Smooth muscle cell (in vitro differentiated cells): ENCODE measurements at regions not wholly inside any gene's neighbourhood (a gene's known extent, or its start where the extent isn't known, plus 50 kb on each side); places are given as distances from the start of the nearest gene placed in this dataset.
A peak's percentile ranks its signal among the peaks of the same experiment; 100 is the strongest.

Experiments
- DNase-seq: peaks from one replicate; lab custom pipeline; 2025; ENCODE audit not compliant: unreplicated experiment; lab: John Stamatoyannopoulos, UW
- H2AFZ ChIP-seq: fragments of 200-600 bp; sonication (generic); 2 replicates; pipeline ENCODE4 v1.6.0; 2016; ENCODE audit warnings: antibody characterized with exemption, low read depth, mild to moderate bottlenecking
- H3F3A ChIP-seq: fragments of 200-600 bp; sonication (generic); 2 replicates; pipeline ENCODE4 v1.6.0; 2017; ENCODE audit warnings: antibody characterized with exemption, low read depth
- H3K27ac ChIP-seq: fragments of 200-600 bp; sonication (generic); 2 replicates; pipeline ENCODE4 v1.5.1; 2016; ENCODE audit warnings: low read depth, mild to moderate bottlenecking
- H3K27me3 ChIP-seq: fragments of 200-600 bp; sonication (generic); 2 replicates; pipeline ENCODE4 v1.6.1; 2016; ENCODE audit warnings: low read depth, mild to moderate bottlenecking
- H3K36me3 ChIP-seq: fragments of 200-600 bp; sonication (generic); 2 replicates; pipeline ENCODE4 v1.5.1; 2016; ENCODE audit warnings: low read depth
- H3K4me1 ChIP-seq: fragments of 200-600 bp; sonication (generic); 2 replicates; pipeline ENCODE4 v1.5.1; 2016; ENCODE audit warnings: low read depth
- H3K4me2 ChIP-seq: fragments of 200-600 bp; sonication (generic); 2 replicates; pipeline ENCODE4 v1.6.0; 2016; ENCODE audit warnings: mild to moderate bottlenecking
- H3K4me3 ChIP-seq: fragments of 200-600 bp; sonication (generic); 2 replicates; pipeline ENCODE4 v1.5.1; 2016; ENCODE audit warnings: mild to moderate bottlenecking
- H3K79me2 ChIP-seq: fragments of 200-600 bp; sonication (generic); 2 replicates; pipeline ENCODE4 v1.6.0; 2016; ENCODE audit warnings: low read depth, mild to moderate bottlenecking
- H3K9ac ChIP-seq: fragments of 200-600 bp; sonication (generic); 2 replicates; pipeline ENCODE4 v1.6.0; 2016; ENCODE audit warnings: low read depth
- H3K9me3 ChIP-seq: fragments of 200-600 bp; sonication (generic); replicated peaks from 2 replicates; pipeline ENCODE4 v1.5.1; 2016; ENCODE audit warnings: low read depth
- H4K20me1 ChIP-seq: fragments of 200-600 bp; sonication (generic); 2 replicates; pipeline ENCODE4 v1.6.0; 2016; ENCODE audit warnings: low read depth
- CTCF ChIP-seq: fragments of 200-600 bp; sonication (generic); IDR thresholded peaks from 2 replicates; pipeline ENCODE4 v1.5.1; 2017; ENCODE audit warnings: borderline replicate concordance, mild to moderate bottlenecking, antibody characterized with exemption; ENCODE audit not compliant: insufficient read depth, poor library complexity, severe bottlenecking
- WGBS: methylation state at CpG from one replicate; pipeline ENCODE4 v1.1.7; 2016; ENCODE audit warnings: low lambda C conversion rate; 5-methylcytosine and 5-hydroxymethylcytosine counted together

GRCh38 chr2:195118276-195118675 is 538.8 kb upstream of the SLC39A10 start:
- no peak for DNase-seq
- peak overlapping the region; percentile 25 for H3K4me2 ChIP-seq
- H3K9me3 ChIP-seq: no peaks in the 10 kb centered on the region
- no peaks in the 10 kb centered on the region for H3K79me2 ChIP-seq
- peaks cover 3% of the 10 kb centered on the region for H3K4me1 ChIP-seq
- 58% methylated on average over 3 of the region's 3 CpGs for WGBS
- H3K9ac ChIP-seq: no peak overlapping the region
- no peak overlapping the region for H3K4me3 ChIP-seq
- no peaks in the 10 kb centered on the region for H3F3A ChIP-seq
- H2AFZ ChIP-seq: no peak overlapping the region
- TF ChIP-seq CTCF: no peak
- no peaks in the 10 kb centered on the region for H3K36me3 ChIP-seq
- H3K27ac ChIP-seq: no peak overlapping the region
- H4K20me1 ChIP-seq: no peaks in the 10 kb centered on the region
- no peaks in the 10 kb centered on the region for H3K27me3 ChIP-seq

GRCh38 chr2:195117011-195117410 is 540.0 kb upstream of the SLC39A10 start:
- Histone ChIP-seq H3K9ac (no peak overlapping the region), H3K9me3 (no peaks in the 10 kb centered on the region), H3K4me1 (peaks cover 3% of the 10 kb centered on the region), H3F3A (no peaks in the 10 kb centered on the region), H3K27ac (no peak overlapping the region), H3K27me3 (no peaks in the 10 kb centered on the region), H3K4me2 (no peak overlapping the region), H3K79me2 (no peaks in the 10 kb centered on the region), H3K36me3 (no peaks in the 10 kb centered on the region), H3K4me3 (no peak overlapping the region), H2AFZ (no peak overlapping the region), H4K20me1 (no peaks in the 10 kb centered on the region)
- TF ChIP-seq CTCF: no peak
- DNase-seq: no peak

- H3K4me3 ChIP-seq: no peak overlapping the region
- WGBS: 42% methylated on average over 2 of the region's 2 CpGs
- H3K27ac ChIP-seq: no peak overlapping the region
- H3K9ac ChIP-seq: no peak overlapping the region
- no peak overlapping the region for H2AFZ ChIP-seq
- no peak for TF ChIP-seq CTCF
- H3K4me2 ChIP-seq: no peak overlapping the region
- H3K36me3 ChIP-seq: no peaks in the 10 kb centered on the region
- no peaks in the 10 kb centered on the region for H3K9me3 ChIP-seq
- no peaks in the 10 kb centered on the region for H4K20me1 ChIP-seq
- no peaks in the 10 kb centered on the region for H3K27me3 ChIP-seq
- H3K79me2 ChIP-seq: no peaks in the 10 kb centered on the region
- H3F3A ChIP-seq: no peaks in the 10 kb centered on the region
- DNase-seq: no peak
- H3K4me1 ChIP-seq: peaks cover 3% of the 10 kb centered on the region
Observed at GRCh38 chr2:195115738-195116137, 541.3 kb upstream of the SLC39A10 start.

- no peaks in the 10 kb centered on the region for H3K79me2 ChIP-seq
Observed at GRCh38 chr2:195108182-195108581, 548.8 kb upstream of the SLC39A10 start.

More at GRCh38 chr2:195108182-195108581, 548.8 kb upstream of the SLC39A10 start:
- Histone ChIP-seq H3K27me3 (no peaks in the 10 kb centered on the region), H3K4me2 (no peak overlapping the region), H3K36me3 (no peaks in the 10 kb centered on the region), H3F3A (no peaks in the 10 kb centered on the region), H4K20me1 (no peaks in the 10 kb centered on the region), H3K27ac (no peak overlapping the region), H3K4me1 (no peaks in the 10 kb centered on the region), H2AFZ (no peak overlapping the region), H3K9me3 (no peaks in the 10 kb centered on the region), H3K4me3 (no peak overlapping the region), H3K9ac (no peak overlapping the region)
- TF ChIP-seq CTCF: no peak
- no peak for DNase-seq
